ACC112 (cell line): ENCODE measurements at regions not wholly inside any gene's neighbourhood (a gene's known extent, or its start where the extent isn't known, plus 50 kb on each side); places are given as distances from the start of the nearest gene placed in this dataset.
A peak's percentile ranks its signal among the peaks of the same experiment; 100 is the strongest.

Source experiments
- H2AFZ ChIP-seq: fragments of 200-600 bp; sonication (generic); one replicate; pipeline ENCODE4 v1.6.0; 2017; ENCODE audit warnings: antibody characterized with exemption, low read length; ENCODE audit not compliant: unreplicated experiment
- H3K27ac ChIP-seq: fragments of 200-600 bp; sonication (generic); 2 replicates; pipeline ENCODE4 v1.5.1; 2014; ENCODE audit warnings: low read depth, mild to moderate bottlenecking, antibody characterized with exemption, low read length, moderate library complexity
- H3K27me3 ChIP-seq: fragments of 200-600 bp; sonication (generic); 2 replicates; pipeline ENCODE4 v1.6.1; 2014; ENCODE audit warnings: mild to moderate bottlenecking, antibody characterized with exemption, low read length, moderate library complexity, mixed read lengths; ENCODE audit not compliant: insufficient read depth
- H3K36me3 ChIP-seq: fragments of 200-600 bp; sonication (generic); 2 replicates; pipeline ENCODE4 v1.6.1; 2016; ENCODE audit warnings: mild to moderate bottlenecking, antibody characterized with exemption, low read length, moderate library complexity, mixed read lengths; ENCODE audit not compliant: insufficient read depth
- H3K4me1 ChIP-seq: fragments of 200-600 bp; sonication (generic); one replicate; pipeline ENCODE4 v1.6.1; 2016; ENCODE audit warnings: low read length, mixed read lengths; ENCODE audit not compliant: insufficient read depth, unreplicated experiment, control insufficient read depth
- H3K4me3 ChIP-seq: fragments of 200-600 bp; sonication (generic); 2 replicates; pipeline ENCODE4 v1.5.1; 2014; ENCODE audit warnings: mild to moderate bottlenecking, low read depth, low read length
- H3K79me2 ChIP-seq: fragments of 200-600 bp; sonication (generic); one replicate; pipeline ENCODE4 v1.6.0; 2016; ENCODE audit warnings: low read length; ENCODE audit not compliant: control insufficient read depth, unreplicated experiment, insufficient read depth

DNA sequence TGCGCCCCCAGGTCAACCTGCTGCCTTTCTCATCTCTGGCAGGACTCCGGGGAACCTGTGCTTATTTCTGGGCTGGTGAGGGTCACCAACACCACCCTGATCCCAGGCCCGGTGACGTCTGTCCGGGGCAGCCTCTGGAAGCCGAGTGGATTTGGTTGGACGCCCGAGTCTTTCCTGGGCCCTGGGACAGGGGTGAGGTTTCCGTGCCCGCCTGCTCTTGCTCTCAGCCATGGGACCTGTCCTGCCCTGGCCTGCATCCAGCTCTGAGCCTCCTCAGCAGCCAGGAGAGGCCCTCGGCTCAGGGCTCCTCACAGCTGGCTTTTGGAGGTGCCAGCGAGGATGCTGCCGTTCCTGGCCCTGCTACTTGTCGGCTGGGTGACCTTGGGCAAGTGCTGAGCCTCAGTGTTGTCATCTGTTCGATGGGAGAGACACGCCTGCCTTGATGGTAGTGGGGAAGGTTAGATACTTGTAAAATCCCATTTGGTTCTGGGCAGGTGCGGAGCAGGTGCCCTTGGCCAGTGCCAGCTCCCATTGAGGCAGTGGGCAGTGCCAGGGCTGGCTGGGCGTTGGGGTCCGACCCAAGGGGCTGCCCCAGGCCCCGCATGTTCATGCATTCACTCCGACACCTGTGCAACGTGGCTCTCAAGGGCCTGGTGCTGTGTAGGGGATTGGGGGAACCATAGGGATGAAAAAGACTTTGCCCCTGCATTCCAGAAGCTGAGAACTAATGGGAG lies 58.9 kb upstream of the THY1 start:
- Histone ChIP-seq H3K27me3 (peaks cover 36% of the 10 kb centered on the region), H3K27ac (no peak overlapping the region), H2AFZ (no peak overlapping the region), H3K79me2 (no peaks in the 10 kb centered on the region), H3K4me1 (peaks cover 8% of the 10 kb centered on the region), H3K36me3 (no peaks in the 10 kb centered on the region), H3K4me3 (no peak overlapping the region)

- no peak overlapping the region for H3K4me3 ChIP-seq
- no peaks in the 10 kb centered on the region for H3K79me2 ChIP-seq
- no peak overlapping the region for H3K27ac ChIP-seq
- no peaks in the 10 kb centered on the region for H3K36me3 ChIP-seq
- peaks cover 8% of the 10 kb centered on the region for H3K4me1 ChIP-seq
- H3K27me3 ChIP-seq = peaks cover 34% of the 10 kb centered on the region
- no peak overlapping the region for H2AFZ ChIP-seq
Measured at GRCh38 chr11:119481021-119481666, 58.2 kb upstream of the THY1 start.

DNA sequence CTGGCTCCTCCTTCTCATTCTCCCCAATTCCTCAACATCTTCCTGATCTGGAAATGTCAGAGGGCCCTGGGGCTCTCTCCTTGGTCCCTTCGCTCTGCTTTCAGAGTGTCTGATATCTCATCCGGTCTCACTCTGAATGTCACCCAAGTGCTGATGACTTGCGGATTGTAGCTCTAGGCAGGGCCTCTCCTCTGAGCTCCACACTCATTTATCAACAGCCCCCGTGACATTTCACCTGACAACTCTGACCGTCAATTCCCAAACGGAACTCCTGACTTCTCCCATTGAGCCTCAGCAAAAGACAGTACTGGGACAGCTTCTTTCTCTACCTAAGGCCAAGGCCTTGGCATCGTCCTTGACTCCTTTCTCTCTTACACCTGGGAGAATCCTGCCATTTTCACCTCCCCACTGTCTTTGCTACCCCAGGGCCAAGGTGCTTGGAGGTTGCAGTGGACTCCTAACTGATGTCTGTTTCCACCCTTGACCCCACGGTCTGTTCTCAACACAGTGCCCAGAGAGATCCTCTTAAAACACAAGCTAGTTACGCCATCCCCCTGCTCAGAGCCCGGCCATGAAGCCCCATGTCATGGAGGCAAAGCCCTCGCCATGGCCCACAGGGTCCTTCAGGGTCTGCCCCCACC lies 57.5 kb upstream of the THY1 start:
- no peak overlapping the region for H2AFZ ChIP-seq
- H3K36me3 ChIP-seq = no peaks in the 10 kb centered on the region
- H3K79me2 ChIP-seq = no peaks in the 10 kb centered on the region
- H3K27ac ChIP-seq = no peak overlapping the region
- H3K4me3 ChIP-seq = no peak overlapping the region
- H3K4me1 ChIP-seq = peaks cover 11% of the 10 kb centered on the region
- peaks cover 28% of the 10 kb centered on the region for H3K27me3 ChIP-seq

GRCh38 chr11:119479685-119480275 lies 56.8 kb upstream of the THY1 start:
- Histone ChIP-seq H2AFZ (no peak overlapping the region), H3K79me2 (no peaks in the 10 kb centered on the region), H3K27me3 (peaks cover 26% of the 10 kb centered on the region), H3K4me1 (peaks cover 17% of the 10 kb centered on the region), H3K27ac (no peak overlapping the region), H3K36me3 (no peaks in the 10 kb centered on the region), H3K4me3 (no peak overlapping the region)

DNA sequence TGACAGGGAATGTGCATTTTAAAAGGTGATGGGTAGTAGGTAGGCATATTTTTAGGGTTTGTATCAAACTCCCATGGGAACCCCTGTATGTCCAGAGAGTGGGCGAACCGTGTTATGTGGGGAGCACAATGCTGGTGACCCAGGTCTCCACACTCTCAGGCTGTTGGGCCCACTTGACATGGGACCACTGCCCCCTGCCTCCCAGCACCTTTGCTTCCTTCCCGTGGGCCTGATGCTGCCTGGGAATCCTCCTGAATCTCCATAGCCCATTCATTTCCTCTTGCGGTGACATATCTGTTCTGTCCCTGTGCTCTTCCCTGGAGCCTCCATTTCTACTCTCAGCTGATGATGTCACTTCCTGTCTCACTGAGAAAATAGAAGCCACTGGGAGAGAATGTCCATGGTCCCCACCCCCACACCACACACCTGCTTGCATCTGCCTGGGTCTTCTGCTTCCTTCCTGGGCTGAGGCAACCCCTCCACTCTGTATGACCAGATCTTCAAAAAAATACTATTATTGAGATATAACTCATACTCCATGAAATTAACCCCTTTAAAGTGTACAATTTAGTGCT lies 55.8 kb upstream of the THY1 start:
- H3K4me1 ChIP-seq = peaks cover 18% of the 10 kb centered on the region
- no peaks in the 10 kb centered on the region for H3K36me3 ChIP-seq
- H3K27me3 ChIP-seq = peaks cover 26% of the 10 kb centered on the region
- H3K4me3 ChIP-seq = no peak overlapping the region
- H3K27ac ChIP-seq = no peak overlapping the region
- H3K79me2 ChIP-seq = no peaks in the 10 kb centered on the region
- H2AFZ ChIP-seq = no peak overlapping the region

GRCh38 chr11:119476666-119477331 lies 53.8 kb upstream of the THY1 start:
- peaks cover 11% of the 10 kb centered on the region; the same call in 1 of the 2 replicates for H3K27me3 ChIP-seq
- H3K36me3 ChIP-seq = no peaks in the 10 kb centered on the region
- peaks cover 25% of the 10 kb centered on the region for H3K4me1 ChIP-seq
- no peak overlapping the region for H3K27ac ChIP-seq
- no peaks in the 10 kb centered on the region for H3K79me2 ChIP-seq
- no peak overlapping the region for H2AFZ ChIP-seq
- H3K4me3 ChIP-seq = no peak overlapping the region

GRCh38 chr11:119476038-119476437 lies 53.1 kb upstream of the THY1 start:
- H3K4me3 ChIP-seq = no peak overlapping the region

DNA sequence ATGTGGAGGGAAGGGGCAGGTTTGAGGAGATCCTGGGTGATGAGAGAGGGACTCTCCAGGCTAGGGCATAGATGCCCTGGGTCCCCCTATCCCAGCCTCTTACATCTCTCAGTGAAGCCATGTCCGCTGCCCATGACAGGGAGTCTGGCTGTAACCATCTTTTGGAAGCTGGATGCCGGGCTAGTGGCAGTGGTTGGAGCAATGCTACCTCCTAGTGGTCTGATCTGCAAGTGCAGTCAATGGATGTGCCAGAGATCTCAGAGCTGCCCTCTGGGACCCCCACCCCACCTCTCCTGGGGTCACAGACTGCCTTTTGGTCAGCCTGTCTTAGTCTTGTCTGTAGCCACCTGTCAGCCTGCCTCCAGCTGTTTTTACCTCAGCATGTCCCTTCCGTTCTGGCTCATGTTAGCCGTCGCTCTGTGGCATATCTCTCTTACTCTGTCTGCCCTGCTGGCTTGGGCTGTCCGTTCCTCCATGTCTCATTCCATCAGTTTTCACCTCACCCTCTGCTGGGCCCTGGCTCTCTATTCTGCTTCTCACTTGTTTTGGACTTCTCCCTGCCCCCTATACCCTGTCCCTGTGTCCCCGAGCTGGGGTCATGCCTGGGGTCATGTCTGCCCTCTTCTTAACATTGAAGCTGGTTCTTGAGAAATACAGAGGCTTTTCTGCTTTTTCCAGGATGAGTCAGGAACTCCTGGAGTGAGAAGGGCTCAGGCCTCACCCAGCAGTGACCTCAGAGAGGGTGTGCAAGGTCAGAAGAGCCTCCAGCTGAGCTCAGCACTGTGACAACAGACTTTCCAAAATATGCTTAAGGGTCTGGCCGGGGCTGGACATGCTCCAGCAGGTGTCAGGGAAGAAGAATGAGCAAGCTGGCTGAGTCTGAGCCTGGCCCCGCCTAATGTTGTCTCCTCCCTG lies 52.0 kb upstream of the THY1 start:
- Histone ChIP-seq H3K27me3 (peaks cover 7% of the 10 kb centered on the region; the same call in 1 of the 2 replicates), H3K36me3 (no peaks in the 10 kb centered on the region), H2AFZ (no peak overlapping the region), H3K79me2 (no peaks in the 10 kb centered on the region), H3K27ac (peak overlapping the region; percentile 71), H3K4me1 (peaks cover 35% of the 10 kb centered on the region), H3K4me3 (no peak overlapping the region)

More at GRCh38 chr11:119476038-119476437, 53.1 kb upstream of the THY1 start:
- Histone ChIP-seq H3K79me2 (no peaks in the 10 kb centered on the region), H3K27me3 (peaks cover 7% of the 10 kb centered on the region; the same call in 1 of the 2 replicates), H3K27ac (no peak overlapping the region), H2AFZ (no peak overlapping the region), H3K4me1 (peaks cover 31% of the 10 kb centered on the region), H3K36me3 (no peaks in the 10 kb centered on the region)

DNA sequence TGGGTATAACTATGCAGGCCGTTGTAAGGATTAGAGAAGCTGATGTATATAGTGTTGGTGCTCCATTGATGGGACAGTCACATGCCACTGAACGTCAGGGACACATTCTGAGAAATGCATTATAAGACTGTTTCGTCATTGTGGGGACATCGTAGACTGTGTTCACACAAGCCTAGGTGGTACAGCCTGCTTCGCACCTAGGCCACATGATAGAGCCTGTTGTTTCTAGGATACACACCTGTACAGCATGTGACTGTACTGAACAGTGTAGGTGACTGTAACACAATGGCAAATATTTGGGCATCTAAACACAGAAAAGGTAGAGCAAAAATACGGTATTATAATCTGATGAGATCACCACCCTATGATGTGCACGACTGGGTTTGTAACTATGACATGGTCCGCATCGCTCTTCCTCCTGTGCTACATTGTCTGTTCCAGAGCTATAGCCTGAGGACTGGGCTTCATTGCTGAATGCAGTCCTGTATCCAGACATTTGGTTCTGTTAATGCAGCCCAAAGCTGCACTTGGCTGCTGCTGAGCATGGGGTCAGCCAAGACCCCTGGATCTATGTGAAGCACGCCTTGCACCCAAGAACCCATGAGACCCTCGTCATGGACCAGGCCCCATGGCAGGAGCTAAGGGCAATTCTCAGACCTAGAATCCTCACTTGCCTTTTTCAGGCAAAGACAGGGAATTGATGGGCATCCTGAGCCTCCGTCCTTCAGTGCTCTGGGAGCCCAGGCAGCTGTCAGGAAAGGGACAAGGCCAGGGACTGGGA lies 51.1 kb upstream of the THY1 start:
- Histone ChIP-seq H3K4me1 (peaks cover 38% of the 10 kb centered on the region), H3K27me3 (peaks cover 7% of the 10 kb centered on the region; the same call in 1 of the 2 replicates), H3K4me3 (no peak overlapping the region), H3K36me3 (no peaks in the 10 kb centered on the region), H2AFZ (no peak overlapping the region), H3K27ac (no peak overlapping the region), H3K79me2 (no peaks in the 10 kb centered on the region)
